Adrenal gland (tissue), 5 donors: ENCODE measurements at regions not wholly inside any gene's neighbourhood (a gene's known extent, or its start where the extent isn't known, plus 50 kb on each side); places are given as distances from the start of the nearest gene placed in this dataset.

Source experiments
- CTCF ChIP-seq, 6 experiments: fragments of 450-650 bp in 4 of 6; fragments of 200-600 bp in 2 of 6; sonication (generic) in 1 of 6; IDR thresholded peaks; 1 replicate in 5 of 6; 2 replicates in 1 of 6; pipeline versions ENCODE4 v1.5.1 to v1.8.0; 2016 to 2021; ENCODE audit warnings: antibody characterized with exemption in 6 of 6, mild to moderate bottlenecking in 2 of 6, moderate library complexity in 1 of 6
- POLR2A ChIP-seq, 2 donors: fragments of 450-650 bp; IDR thresholded peaks; one replicate each; pipeline ENCODE4 v1.6.1; 2017; ENCODE audit warnings: antibody characterized with exemption in 2 of 2, mild to moderate bottlenecking in 2 of 2, moderate library complexity in 1 of 2
- donor health status: DM: no; HTN: no; CAD: no.

- TF ChIP-seq CTCF (IDR thresholded peaks at IDR 0.05): no peak
- TF ChIP-seq POLR2A (IDR thresholded peaks at IDR 0.05): no peak
Observed at GRCh38 chrX:40883021-40883619, 147.8 kb upstream of the MED14 start.
